SK-N-SH (cell line): ENCODE measurements at regions not wholly inside any gene's neighbourhood (a gene's known extent, or its start where the extent isn't known, plus 50 kb on each side); places are given as distances from the start of the nearest gene placed in this dataset.

Experiments
- CTCF ChIP-seq: fragments of 200-600 bp; sonication (generic); IDR thresholded peaks from 2 replicates; pipeline ENCODE4 v1.6.1; 2017; ENCODE audit warnings: antibody characterized with exemption, mild to moderate bottlenecking, moderate library complexity
- PBX3 ChIP-seq: IDR thresholded peaks from 2 replicates; pipeline ENCODE4; 2012
- REST ChIP-seq: IDR thresholded peaks from 2 replicates; pipeline ENCODE4 v1.6.1; 2012; ENCODE audit warnings: mild to moderate bottlenecking, low read depth, low read length, moderate library complexity
- RXRA ChIP-seq: IDR thresholded peaks from 2 replicates; pipeline ENCODE4 v1.4.0; 2012; ENCODE audit warnings: low read depth, mild to moderate bottlenecking, borderline replicate concordance

- TF ChIP-seq CTCF: no peak
- TF ChIP-seq PBX3: no peak
- no peak for TF ChIP-seq REST
- TF ChIP-seq RXRA: no peak
These were observed 342.2 kb downstream of the ETNK1 start for GRCh38 chr12:22967171-22967570.
